ENCODE measurements at regions not wholly inside any gene's neighbourhood (a gene's known extent, or its start where the extent isn't known, plus 50 kb on each side); places are given as distances from the start of the nearest gene placed in this dataset.

DNA sequence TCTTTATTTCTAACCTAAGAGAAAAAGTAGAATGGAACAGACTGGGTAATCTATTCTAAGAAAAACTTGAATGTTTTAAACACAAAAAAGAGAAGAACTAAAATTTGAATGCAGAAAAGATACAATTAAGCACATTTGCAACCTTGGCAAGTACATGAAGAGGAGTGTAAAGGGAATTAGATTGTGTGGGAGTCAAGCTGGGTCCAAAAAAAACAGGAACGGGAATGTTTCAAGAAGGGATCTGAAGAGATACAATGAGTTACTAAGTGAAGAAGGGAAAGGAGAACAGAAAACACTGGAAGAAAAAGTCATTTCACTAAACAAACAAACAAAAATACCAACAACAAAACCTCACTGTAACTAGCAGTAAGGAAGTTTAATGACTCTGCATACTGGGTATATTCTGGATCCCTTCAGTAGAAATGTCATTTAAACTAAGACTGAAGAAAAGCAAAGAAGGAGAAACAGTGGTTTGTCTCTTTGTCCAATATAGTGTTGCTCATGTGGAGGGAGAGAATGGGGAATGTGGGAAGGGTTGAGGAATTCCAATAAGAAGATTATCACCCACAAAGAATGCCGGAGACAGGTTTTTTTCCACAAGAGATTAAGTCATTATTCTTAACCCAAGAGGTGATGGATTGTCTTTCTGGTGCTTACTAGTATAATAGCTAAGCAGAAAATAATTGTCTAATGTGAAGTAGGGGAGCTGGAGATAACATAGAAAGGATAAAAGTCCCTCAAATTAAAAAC lies 50.4 kb upstream of the PTPN13 start:
- TF ChIP-seq GLIS3 (CRISPR knock-in tag; IDR thresholded peaks at IDR 0.05) = no peak
- TF ChIP-seq RARB (CRISPR knock-in tag; IDR thresholded peaks at IDR 0.05) = no peak
- no peak for TF ChIP-seq ARNTL (CRISPR knock-in tag; IDR thresholded peaks at IDR 0.05; ENCODE audit: borderline replicate concordance, low read depth)
- no peak for TF ChIP-seq ZNF70 (CRISPR knock-in tag; IDR thresholded peaks at IDR 0.05)
- TF ChIP-seq, protein P1, sequence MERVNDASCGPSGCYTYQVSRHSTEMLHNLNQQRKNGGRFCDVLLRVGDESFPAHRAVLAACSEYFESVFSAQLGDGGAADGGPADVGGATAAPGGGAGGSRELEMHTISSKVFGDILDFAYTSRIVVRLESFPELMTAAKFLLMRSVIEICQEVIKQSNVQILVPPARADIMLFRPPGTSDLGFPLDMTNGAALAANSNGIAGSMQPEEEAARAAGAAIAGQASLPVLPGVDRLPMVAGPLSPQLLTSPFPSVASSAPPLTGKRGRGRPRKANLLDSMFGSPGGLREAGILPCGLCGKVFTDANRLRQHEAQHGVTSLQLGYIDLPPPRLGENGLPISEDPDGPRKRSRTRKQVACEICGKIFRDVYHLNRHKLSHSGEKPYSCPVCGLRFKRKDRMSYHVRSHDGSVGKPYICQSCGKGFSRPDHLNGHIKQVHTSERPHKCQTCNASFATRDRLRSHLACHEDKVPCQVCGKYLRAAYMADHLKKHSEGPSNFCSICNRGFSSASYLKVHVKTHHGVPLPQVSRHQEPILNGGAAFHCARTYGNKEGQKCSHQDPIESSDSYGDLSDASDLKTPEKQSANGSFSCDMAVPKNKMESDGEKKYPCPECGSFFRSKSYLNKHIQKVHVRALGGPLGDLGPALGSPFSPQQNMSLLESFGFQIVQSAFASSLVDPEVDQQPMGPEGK (CRISPR knock-in tag; IDR thresholded peaks at IDR 0.05; ENCODE audit: borderline replicate concordance) = no peak
- TF ChIP-seq ZNF565 (CRISPR knock-in tag; conservative IDR thresholded peaks at IDR 0.05; ENCODE audit: low read depth) = no peak
- TF ChIP-seq, protein P2, sequence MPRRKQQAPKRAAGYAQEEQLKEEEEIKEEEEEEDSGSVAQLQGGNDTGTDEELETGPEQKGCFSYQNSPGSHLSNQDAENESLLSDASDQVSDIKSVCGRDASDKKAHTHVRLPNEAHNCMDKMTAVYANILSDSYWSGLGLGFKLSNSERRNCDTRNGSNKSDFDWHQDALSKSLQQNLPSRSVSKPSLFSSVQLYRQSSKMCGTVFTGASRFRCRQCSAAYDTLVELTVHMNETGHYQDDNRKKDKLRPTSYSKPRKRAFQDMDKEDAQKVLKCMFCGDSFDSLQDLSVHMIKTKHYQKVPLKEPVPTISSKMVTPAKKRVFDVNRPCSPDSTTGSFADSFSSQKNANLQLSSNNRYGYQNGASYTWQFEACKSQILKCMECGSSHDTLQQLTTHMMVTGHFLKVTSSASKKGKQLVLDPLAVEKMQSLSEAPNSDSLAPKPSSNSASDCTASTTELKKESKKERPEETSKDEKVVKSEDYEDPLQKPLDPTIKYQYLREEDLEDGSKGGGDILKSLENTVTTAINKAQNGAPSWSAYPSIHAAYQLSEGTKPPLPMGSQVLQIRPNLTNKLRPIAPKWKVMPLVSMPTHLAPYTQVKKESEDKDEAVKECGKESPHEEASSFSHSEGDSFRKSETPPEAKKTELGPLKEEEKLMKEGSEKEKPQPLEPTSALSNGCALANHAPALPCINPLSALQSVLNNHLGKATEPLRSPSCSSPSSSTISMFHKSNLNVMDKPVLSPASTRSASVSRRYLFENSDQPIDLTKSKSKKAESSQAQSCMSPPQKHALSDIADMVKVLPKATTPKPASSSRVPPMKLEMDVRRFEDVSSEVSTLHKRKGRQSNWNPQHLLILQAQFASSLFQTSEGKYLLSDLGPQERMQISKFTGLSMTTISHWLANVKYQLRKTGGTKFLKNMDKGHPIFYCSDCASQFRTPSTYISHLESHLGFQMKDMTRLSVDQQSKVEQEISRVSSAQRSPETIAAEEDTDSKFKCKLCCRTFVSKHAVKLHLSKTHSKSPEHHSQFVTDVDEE (CRISPR knock-in tag; IDR thresholded peaks at IDR 0.05) = no peak
- no peak for TF ChIP-seq TOX (CRISPR knock-in tag; IDR thresholded peaks at IDR 0.05; ENCODE audit: borderline replicate concordance)
- TF ChIP-seq ZFP3 (CRISPR knock-in tag; IDR thresholded peaks at IDR 0.05) = no peak
